ENCODE measurements at regions not wholly inside any gene's neighbourhood (a gene's known extent, or its start where the extent isn't known, plus 50 kb on each side); places are given as distances from the start of the nearest gene placed in this dataset.

GRCh38 chr9:1267581-1267980 is 217.4 kb downstream of the DMRT2 start:
- H3K36me3 Mint-ChIP-seq (ENCODE audit: low read depth), result no peaks in the 10 kb centered on the region
- H3K4me3 Mint-ChIP-seq, result no peak overlapping the region

DNA sequence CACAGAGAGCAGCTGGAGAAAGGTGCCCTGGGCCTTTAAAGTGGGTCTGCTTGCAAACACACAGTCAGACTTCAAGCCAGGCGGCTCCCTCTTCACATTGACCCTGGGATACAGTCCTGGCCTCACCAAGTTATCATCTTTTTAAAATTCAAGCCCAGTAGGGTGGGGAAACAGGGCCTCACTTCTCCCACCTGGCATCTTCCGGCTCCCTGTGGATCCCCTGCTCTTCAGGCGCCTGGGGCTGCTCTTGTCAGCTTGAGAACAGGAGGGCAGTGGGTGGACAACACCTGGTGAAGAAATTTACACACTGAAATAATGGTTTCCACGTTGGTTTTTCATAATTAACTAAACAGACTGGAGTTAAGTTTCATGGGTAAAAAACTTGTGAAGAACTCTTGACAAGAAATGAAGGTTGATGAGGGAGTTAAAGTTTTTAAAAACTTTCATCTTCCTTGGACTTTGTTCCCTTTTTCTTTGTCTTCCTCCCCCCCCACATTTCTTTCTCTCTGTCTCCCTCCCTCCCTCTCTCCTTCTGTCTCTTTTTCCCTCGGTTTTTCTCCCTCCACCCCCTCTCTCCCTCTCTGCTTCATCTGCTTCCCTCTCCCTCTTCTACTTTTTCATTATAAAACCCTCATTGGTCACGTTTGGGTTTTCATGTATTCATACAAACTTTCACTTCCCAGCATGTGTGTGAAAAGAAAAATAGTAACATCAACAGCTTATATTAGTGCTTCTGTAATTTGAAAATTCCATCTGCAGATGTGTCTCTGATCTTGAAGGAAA is 219.6 kb downstream of the DMRT2 start:
- ATAC-seq, result no peak
- no peak overlapping the region for H3K27ac Mint-ChIP-seq

More at GRCh38 chr9:1267581-1267980, 217.4 kb downstream of the DMRT2 start:
- intact Hi-C loops (cut with micrococcal nuclease), result no loop called here
- Mint-ChIP-seq H3K27ac (no peak overlapping the region), H3K27me3 (peaks cover under 1% of the 10 kb centered on the region), H3K9me3 (no peaks in the 10 kb centered on the region), H3K4me1 (ENCODE audit: low read depth) (no peaks in the 10 kb centered on the region)
- ChIA-PET POLR2A (interaction anchor here (0.5 kb wide), 1 partner anchor 10 kb away, joined by 3 read pairs; no protein-coding TSS in a partner anchor), CTCF (no interaction called here)
- DNase-seq (no peak), ATAC-seq (no peak)
- TF ChIP-seq, protein P1, sequence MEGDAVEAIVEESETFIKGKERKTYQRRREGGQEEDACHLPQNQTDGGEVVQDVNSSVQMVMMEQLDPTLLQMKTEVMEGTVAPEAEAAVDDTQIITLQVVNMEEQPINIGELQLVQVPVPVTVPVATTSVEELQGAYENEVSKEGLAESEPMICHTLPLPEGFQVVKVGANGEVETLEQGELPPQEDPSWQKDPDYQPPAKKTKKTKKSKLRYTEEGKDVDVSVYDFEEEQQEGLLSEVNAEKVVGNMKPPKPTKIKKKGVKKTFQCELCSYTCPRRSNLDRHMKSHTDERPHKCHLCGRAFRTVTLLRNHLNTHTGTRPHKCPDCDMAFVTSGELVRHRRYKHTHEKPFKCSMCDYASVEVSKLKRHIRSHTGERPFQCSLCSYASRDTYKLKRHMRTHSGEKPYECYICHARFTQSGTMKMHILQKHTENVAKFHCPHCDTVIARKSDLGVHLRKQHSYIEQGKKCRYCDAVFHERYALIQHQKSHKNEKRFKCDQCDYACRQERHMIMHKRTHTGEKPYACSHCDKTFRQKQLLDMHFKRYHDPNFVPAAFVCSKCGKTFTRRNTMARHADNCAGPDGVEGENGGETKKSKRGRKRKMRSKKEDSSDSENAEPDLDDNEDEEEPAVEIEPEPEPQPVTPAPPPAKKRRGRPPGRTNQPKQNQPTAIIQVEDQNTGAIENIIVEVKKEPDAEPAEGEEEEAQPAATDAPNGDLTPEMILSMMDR (IDR thresholded peaks at IDR 0.05), result no peak

DNA sequence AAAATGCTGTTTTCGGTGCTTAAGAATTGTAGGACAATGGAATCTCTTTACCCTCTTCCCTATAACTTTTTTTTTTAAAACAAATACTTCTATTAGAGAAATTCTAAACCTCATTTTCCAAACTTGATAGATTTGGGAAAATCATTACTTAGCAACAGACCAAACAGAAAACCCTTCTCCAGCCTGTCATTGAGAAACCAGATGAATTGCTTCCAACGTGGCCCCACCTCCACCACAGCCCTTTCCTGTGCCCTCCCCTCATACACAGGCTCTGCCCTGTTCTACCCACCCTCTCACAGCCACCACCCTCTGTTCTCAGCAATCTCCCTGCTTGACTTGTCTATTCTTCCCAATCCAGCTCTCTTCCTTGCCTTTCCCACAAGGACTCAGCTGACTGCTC is 221.2 kb downstream of the DMRT2 start:
- POLR2A ChIA-PET, result no interaction called here
- TF ChIP-seq, protein P1 (IDR thresholded peaks at IDR 0.05), result no peak
- H3K9me3 Mint-ChIP-seq, result no peaks in the 10 kb centered on the region
- H3K36me3 Mint-ChIP-seq (ENCODE audit: low read depth), result no peaks in the 10 kb centered on the region
- H3K4me1 Mint-ChIP-seq (ENCODE audit: low read depth), result no peaks in the 10 kb centered on the region
- DNase-seq (no peak), ATAC-seq (no peak)
- CTCF ChIA-PET, result no interaction called here
- H3K4me3 Mint-ChIP-seq, result no peak overlapping the region
- H3K27ac Mint-ChIP-seq, result no peak overlapping the region
- intact Hi-C loops (cut with micrococcal nuclease), result no loop called here
- H3K27me3 Mint-ChIP-seq, result peaks cover 3% of the 10 kb centered on the region

More for the DNA sequence above, 219.6 kb downstream of the DMRT2 start:
- ChIA-PET CTCF (no interaction called here), POLR2A (interaction anchor here (0.5 kb wide), 1 partner anchor 145 kb away, joined by 4 read pairs; no protein-coding TSS in a partner anchor)
- intact Hi-C loops (cut with micrococcal nuclease), result no loop called here
- TF ChIP-seq, protein P1 (IDR thresholded peaks at IDR 0.05), result no peak
- H3K27me3 Mint-ChIP-seq, result peaks cover 3% of the 10 kb centered on the region
- H3K4me1 Mint-ChIP-seq (ENCODE audit: low read depth), result no peaks in the 10 kb centered on the region
- H3K9me3 Mint-ChIP-seq, result no peaks in the 10 kb centered on the region
- H3K36me3 Mint-ChIP-seq (ENCODE audit: low read depth), result no peaks in the 10 kb centered on the region
- DNase-seq, result no peak
- H3K4me3 Mint-ChIP-seq, result no peak overlapping the region

DNA sequence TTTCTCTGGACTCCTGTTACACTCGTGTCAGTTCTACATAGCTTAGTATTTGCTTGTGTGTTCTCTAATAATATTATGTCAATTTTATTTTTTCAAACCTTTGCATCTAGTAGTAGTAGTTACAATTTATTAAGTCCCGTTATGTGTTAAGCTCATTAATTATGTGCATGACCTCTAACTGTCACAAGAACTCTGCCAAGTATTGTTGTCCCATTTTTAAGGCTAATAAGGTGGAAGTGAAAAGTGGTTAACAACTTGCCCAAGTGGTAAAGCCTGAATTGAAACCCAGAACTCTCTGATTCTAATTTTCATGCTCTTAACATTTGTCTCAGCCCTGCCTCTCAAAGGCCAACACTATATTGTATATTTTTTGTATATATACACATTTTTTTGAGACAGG is 221.6 kb downstream of the DMRT2 start:
- ChIA-PET CTCF (no interaction called here), POLR2A (no interaction called here)
- Mint-ChIP-seq H3K27ac (no peak overlapping the region), H3K4me1 (ENCODE audit: low read depth) (no peaks in the 10 kb centered on the region), H3K9me3 (no peaks in the 10 kb centered on the region), H3K36me3 (ENCODE audit: low read depth) (no peaks in the 10 kb centered on the region), H3K4me3 (no peak overlapping the region), H3K27me3 (peaks cover 3% of the 10 kb centered on the region)
- intact Hi-C loops (cut with micrococcal nuclease), result no loop called here
- TF ChIP-seq, protein P1 (IDR thresholded peaks at IDR 0.05), result no peak
- ATAC-seq (no peak), DNase-seq (no peak)

GRCh38 chr9:1272488-1272887 is 222.3 kb downstream of the DMRT2 start:
- POLR2A ChIA-PET, result no interaction called here
- DNase-seq (no peak), ATAC-seq (no peak)
- TF ChIP-seq, protein P1 (IDR thresholded peaks at IDR 0.05), result no peak
- CTCF ChIA-PET, result no interaction called here
- Mint-ChIP-seq H3K27me3 (peaks cover 3% of the 10 kb centered on the region), H3K9me3 (no peaks in the 10 kb centered on the region), H3K36me3 (ENCODE audit: low read depth) (no peaks in the 10 kb centered on the region), H3K27ac (no peak overlapping the region), H3K4me1 (ENCODE audit: low read depth) (no peaks in the 10 kb centered on the region), H3K4me3 (no peak overlapping the region)
- intact Hi-C loops (cut with micrococcal nuclease), result no loop called here
